Tibial nerve (tissue), 4 donors: ENCODE measurements at regions not wholly inside any gene's neighbourhood (a gene's known extent, or its start where the extent isn't known, plus 50 kb on each side); places are given as distances from the start of the nearest gene placed in this dataset.

Experiments
- DNase-seq, 2 donors: peaks; one replicate each; pipeline ENCODE4 v3.0.0-alpha.2; 2019; ENCODE audit warnings: low spot score in 2 of 2
- H3K27ac ChIP-seq, 4 donors: fragments of 200-600 bp; sonication (generic) in 3 of 4; one replicate each; pipeline ENCODE4 v1.5.1; 2017 to 2019; ENCODE audit warnings: mild to moderate bottlenecking in 1 of 4
- H3K27me3 ChIP-seq, 2 donors: fragments of 200-600 bp; sonication (generic) in 1 of 2; one replicate each; pipeline versions ENCODE4 v1.5.1 to v1.6.0; 2017 to 2019
- H3K36me3 ChIP-seq, 3 donors: fragments of 200-600 bp; sonication (generic); one replicate each; pipeline ENCODE4 v1.5.1; 2018 to 2019
- H3K4me1 ChIP-seq, 4 donors: fragments of 200-600 bp; sonication (generic) in 3 of 4; one replicate each; pipeline ENCODE4 v1.5.1; 2017 to 2019
- H3K4me3 ChIP-seq, 4 donors: fragments of 200-600 bp; sonication (generic) in 3 of 4; one replicate each; pipeline ENCODE4 v1.5.1; 2017 to 2019; ENCODE audit warnings: mild to moderate bottlenecking in 1 of 4, moderate library complexity in 1 of 4
- H3K9me3 ChIP-seq, 4 donors: fragments of 200-600 bp; sonication (generic) in 3 of 4; one replicate each; pipeline ENCODE4 v1.5.1; 2017 to 2019
- CTCF ChIP-seq, 5 experiments: fragments of 200-600 bp in 3 of 5; fragments of 450-650 bp in 2 of 5; sonication (generic) in 3 of 5; IDR thresholded peaks; one replicate each; pipeline ENCODE4 v1.5.1; 2016 to 2019; ENCODE audit warnings: antibody characterized with exemption in 5 of 5, mild to moderate bottlenecking in 3 of 5, moderate library complexity in 2 of 5
- EP300 ChIP-seq, 2 donors: sonication (generic); formaldehyde crosslinking; IDR thresholded peaks; one replicate each; pipeline ENCODE4 v1.6.1; 2017; ENCODE audit warnings: antibody characterized with exemption in 2 of 2, mild to moderate bottlenecking in 1 of 2
- POLR2A ChIP-seq, 2 donors: fragments of 450-650 bp; IDR thresholded peaks; one replicate each; pipeline ENCODE4 v1.6.1; 2017; ENCODE audit warnings: antibody characterized with exemption in 2 of 2, mild to moderate bottlenecking in 2 of 2, moderate library complexity in 2 of 2
- WGBS, 2 donors: methylation state at CpG; one replicate each; pipeline ENCODE4 v1.1.5; 2018; 5-methylcytosine and 5-hydroxymethylcytosine counted together

GRCh38 chr17:72282439-72283029, 161.7 kb downstream of the SOX9 start:
- no peak for TF ChIP-seq CTCF (IDR thresholded peaks at IDR 0.05)
- TF ChIP-seq EP300 (IDR thresholded peaks at IDR 0.05): no peak
- TF ChIP-seq POLR2A (IDR thresholded peaks at IDR 0.05): no peak
- 79 to 80% methylated on average over 3 of the region's 3 CpGs for WGBS, 2 donors
- Histone ChIP-seq H3K4me3 (no peak overlapping the region), H3K4me1 (no peaks in the 10 kb centered on the region), H3K9me3 (no peaks in the 10 kb centered on the region), H3K27me3 (no peaks in the 10 kb centered on the region), H3K36me3 (no peaks in the 10 kb centered on the region), H3K27ac (no peak overlapping the region)
- no peak for DNase-seq

DNA sequence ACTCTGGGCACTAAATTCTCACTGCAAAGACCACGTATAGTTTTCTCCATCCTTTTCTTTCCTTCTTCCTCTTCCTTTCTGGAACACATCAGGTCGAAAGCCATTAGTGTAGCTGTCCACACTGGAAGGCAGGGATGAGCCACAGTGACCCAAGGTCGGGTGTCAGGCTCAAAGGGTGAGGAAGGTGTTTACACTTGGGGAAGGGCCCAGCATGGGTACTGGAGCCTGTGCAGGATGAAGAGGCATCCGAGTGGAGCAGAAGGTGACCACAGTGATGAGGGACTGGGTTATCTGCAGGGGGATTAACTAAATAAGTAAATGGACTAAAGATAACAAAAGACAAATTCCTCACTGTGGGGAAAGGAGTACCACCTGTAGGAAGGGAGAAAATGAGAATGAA, 164.0 kb downstream of the SOX9 start:
- no peaks in the 10 kb centered on the region for H3K36me3 ChIP-seq
- WGBS, 2 donors: 77 to 83% methylated on average over 4 of the region's 4 CpGs
- no peak for DNase-seq

GRCh38 chr17:72287586-72287985, 166.8 kb downstream of the SOX9 start:
- H3K9me3 ChIP-seq: no peaks in the 10 kb centered on the region

More for the DNA sequence above, 164.0 kb downstream of the SOX9 start:
- no peaks in the 10 kb centered on the region for H3K27me3 ChIP-seq
- no peak overlapping the region for H3K4me3 ChIP-seq
- H3K4me1 ChIP-seq: no peaks in the 10 kb centered on the region
- H3K9me3 ChIP-seq: no peaks in the 10 kb centered on the region
- TF ChIP-seq POLR2A (IDR thresholded peaks at IDR 0.05): no peak
- TF ChIP-seq CTCF (IDR thresholded peaks at IDR 0.05): no peak
- TF ChIP-seq EP300 (IDR thresholded peaks at IDR 0.05): no peak
- no peak overlapping the region for H3K27ac ChIP-seq

GRCh38 chr17:72294487-72294893, 173.7 kb downstream of the SOX9 start:
- peak overlapping the region in 3 of 4 donors; percentile 40 to 52 (median 42) for H3K27ac ChIP-seq
- no peak for TF ChIP-seq CTCF (IDR thresholded peaks at IDR 0.05)
- TF ChIP-seq EP300 (IDR thresholded peaks at IDR 0.05): no peak
- TF ChIP-seq POLR2A (IDR thresholded peaks at IDR 0.05): no peak
- no peaks in the 10 kb centered on the region for H3K36me3 ChIP-seq
- H3K4me1 ChIP-seq: peaks cover 0 to 18% (median 0%) of the 10 kb centered on the region in 4 donors
- WGBS, 2 donors: 64 to 65% methylated on average over 3 of the region's 3 CpGs
- peak in 1 of 2 donors; percentile 44 for DNase-seq
- H3K27me3 ChIP-seq: no peaks in the 10 kb centered on the region
- no peaks in the 10 kb centered on the region for H3K9me3 ChIP-seq
- no peak overlapping the region for H3K4me3 ChIP-seq

More at GRCh38 chr17:72287586-72287985, 166.8 kb downstream of the SOX9 start:
- DNase-seq: no peak
- 76 to 84% methylated on average over 4 of the region's 4 CpGs for WGBS, 2 donors
- no peaks in the 10 kb centered on the region for H3K4me1 ChIP-seq
- TF ChIP-seq POLR2A (IDR thresholded peaks at IDR 0.05) (no peak), EP300 (IDR thresholded peaks at IDR 0.05) (no peak)
- no peaks in the 10 kb centered on the region for H3K36me3 ChIP-seq
- H3K27ac ChIP-seq: no peak overlapping the region
- H3K27me3 ChIP-seq: no peaks in the 10 kb centered on the region
- H3K4me3 ChIP-seq: no peak overlapping the region

- Histone ChIP-seq H3K36me3 (no peaks in the 10 kb centered on the region), H3K27ac (no peak overlapping the region), H3K27me3 (no peaks in the 10 kb centered on the region), H3K4me3 (no peak overlapping the region), H3K9me3 (no peaks in the 10 kb centered on the region), H3K4me1 (peaks cover 0 to 18% (median 0%) of the 10 kb centered on the region in 4 donors)
- TF ChIP-seq EP300 (IDR thresholded peaks at IDR 0.05) (no peak), CTCF (IDR thresholded peaks at IDR 0.05) (no peak), POLR2A (IDR thresholded peaks at IDR 0.05) (no peak)
- DNase-seq: no peak
- WGBS, 2 donors: 84% methylated on average over 4 of the region's 4 CpGs
These were observed 175.1 kb downstream of the SOX9 start for GRCh38 chr17:72295916-72296315.
